ENCODE measurements at regions not wholly inside any gene's neighbourhood (a gene's known extent, or its start where the extent isn't known, plus 50 kb on each side); places are given as distances from the start of the nearest gene placed in this dataset.

DNA sequence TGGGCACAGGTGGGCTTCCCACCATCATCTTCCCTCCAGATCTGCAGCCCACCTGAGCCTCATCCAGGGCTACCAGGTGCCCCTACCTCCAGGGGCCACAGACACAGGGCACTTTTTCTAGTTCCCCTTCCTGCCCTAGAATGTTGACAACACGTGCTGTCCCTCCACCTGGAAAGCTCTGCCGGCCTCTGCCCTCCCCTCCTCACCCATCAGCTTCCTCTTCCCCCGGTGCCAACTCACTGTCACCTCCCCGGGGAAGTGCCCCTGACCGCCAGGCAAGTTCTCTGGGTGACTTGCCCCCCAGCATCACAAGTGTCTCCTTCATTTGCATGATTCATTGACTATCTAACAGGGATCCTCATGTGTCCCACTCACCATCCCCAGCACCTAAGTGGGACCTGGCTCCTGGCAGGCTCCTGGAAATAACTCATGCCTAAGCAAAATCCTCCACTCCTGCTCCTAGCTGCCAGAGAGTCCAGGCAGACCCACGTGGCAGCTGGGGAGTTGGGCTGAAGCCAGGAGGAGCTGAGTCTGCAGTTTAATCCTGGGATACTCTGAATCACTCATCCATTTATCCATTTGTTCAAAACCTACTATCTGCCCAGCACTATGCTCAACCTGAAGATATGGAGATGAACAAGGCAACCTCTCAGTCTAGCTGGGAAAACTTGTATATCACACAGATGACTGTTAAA is 304.4 kb downstream of the FOXL1 start:
- Histone ChIP-seq H3K36me3 (no peaks in the 10 kb centered on the region), H3K9me3 (no peaks in the 10 kb centered on the region), H3K4me1 (no peaks in the 10 kb centered on the region), H3K27me3 (ENCODE audit: low read depth) (peaks cover 53% of the 10 kb centered on the region), H3K27ac (no peak overlapping the region), H3K4me3 (no peak overlapping the region)
- TF ChIP-seq, protein P1, sequence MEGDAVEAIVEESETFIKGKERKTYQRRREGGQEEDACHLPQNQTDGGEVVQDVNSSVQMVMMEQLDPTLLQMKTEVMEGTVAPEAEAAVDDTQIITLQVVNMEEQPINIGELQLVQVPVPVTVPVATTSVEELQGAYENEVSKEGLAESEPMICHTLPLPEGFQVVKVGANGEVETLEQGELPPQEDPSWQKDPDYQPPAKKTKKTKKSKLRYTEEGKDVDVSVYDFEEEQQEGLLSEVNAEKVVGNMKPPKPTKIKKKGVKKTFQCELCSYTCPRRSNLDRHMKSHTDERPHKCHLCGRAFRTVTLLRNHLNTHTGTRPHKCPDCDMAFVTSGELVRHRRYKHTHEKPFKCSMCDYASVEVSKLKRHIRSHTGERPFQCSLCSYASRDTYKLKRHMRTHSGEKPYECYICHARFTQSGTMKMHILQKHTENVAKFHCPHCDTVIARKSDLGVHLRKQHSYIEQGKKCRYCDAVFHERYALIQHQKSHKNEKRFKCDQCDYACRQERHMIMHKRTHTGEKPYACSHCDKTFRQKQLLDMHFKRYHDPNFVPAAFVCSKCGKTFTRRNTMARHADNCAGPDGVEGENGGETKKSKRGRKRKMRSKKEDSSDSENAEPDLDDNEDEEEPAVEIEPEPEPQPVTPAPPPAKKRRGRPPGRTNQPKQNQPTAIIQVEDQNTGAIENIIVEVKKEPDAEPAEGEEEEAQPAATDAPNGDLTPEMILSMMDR (IDR thresholded peaks at IDR 0.05): no peak
- no peak for DNase-seq
- intact Hi-C loops (cut with DNase I): no loop called here
- ATAC-seq: no peak

DNA sequence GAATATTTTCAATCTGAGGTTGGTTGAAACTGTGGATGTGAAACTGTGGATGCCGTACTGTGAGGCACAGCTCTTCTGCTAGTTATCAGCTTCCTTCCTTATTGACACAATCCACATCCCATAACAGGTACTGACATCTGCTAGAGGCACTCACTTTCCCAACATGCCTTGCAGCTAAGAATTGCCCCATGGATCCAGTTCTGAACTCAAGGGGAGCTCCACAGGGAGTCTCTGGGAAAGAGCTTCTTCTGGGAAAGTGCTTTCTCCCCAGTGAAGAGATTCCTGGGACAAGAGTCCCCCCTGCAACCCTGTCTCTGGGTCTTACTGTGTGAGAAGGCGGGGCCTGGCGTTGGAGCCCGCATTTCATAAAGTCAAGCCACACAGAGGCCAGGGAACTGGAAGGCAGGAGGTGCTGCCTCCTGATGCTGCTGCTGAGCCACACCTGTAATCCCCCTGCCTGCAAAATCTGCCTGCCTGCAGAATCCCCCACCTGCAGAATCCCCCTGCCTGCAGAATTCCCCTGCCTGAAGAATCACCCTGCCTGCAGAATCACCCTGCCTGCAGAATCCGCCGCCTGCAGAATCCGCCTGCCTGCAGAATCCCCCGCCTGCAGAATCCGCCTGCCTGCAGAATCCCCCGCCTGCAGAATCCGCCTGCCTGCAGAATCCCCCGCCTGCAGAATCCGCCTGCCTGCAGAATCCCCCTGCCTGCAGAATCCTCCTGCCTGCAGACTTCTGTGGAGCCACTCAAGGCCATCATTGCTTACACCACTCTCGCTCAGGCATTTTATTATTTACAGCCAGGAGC is 305.4 kb downstream of the FOXL1 start:
- Histone ChIP-seq H3K27me3 (ENCODE audit: low read depth) (peaks cover 44% of the 10 kb centered on the region), H3K4me3 (no peak overlapping the region), H3K27ac (no peak overlapping the region), H3K9me3 (no peaks in the 10 kb centered on the region), H3K4me1 (no peaks in the 10 kb centered on the region), H3K36me3 (no peaks in the 10 kb centered on the region)
- DNase-seq: no peak
- TF ChIP-seq, protein P1 (IDR thresholded peaks at IDR 0.05): no peak
- intact Hi-C loops (cut with DNase I): no loop called here
- no peak for ATAC-seq

DNA sequence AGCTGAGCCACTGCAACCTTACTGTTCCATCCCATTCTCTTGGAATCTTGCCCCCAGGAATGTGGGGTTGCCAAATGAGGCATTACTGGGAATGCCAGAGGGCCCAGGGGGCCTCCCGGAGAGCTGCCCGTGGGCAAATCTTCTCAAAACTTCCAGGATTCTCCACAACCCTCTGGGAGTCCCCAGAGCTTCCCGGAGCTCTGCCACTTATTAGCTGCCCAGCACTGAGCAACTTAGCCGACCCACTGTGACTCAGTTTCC is 306.0 kb downstream of the FOXL1 start:
- Histone ChIP-seq H3K4me3 (no peak overlapping the region), H3K36me3 (no peaks in the 10 kb centered on the region), H3K27me3 (ENCODE audit: low read depth) (peaks cover 38% of the 10 kb centered on the region), H3K27ac (no peak overlapping the region), H3K9me3 (no peaks in the 10 kb centered on the region), H3K4me1 (no peaks in the 10 kb centered on the region)
- TF ChIP-seq, protein P1 (IDR thresholded peaks at IDR 0.05): no peak
- ATAC-seq (no peak), DNase-seq (no peak)
- intact Hi-C loops (cut with DNase I): no loop called here

DNA sequence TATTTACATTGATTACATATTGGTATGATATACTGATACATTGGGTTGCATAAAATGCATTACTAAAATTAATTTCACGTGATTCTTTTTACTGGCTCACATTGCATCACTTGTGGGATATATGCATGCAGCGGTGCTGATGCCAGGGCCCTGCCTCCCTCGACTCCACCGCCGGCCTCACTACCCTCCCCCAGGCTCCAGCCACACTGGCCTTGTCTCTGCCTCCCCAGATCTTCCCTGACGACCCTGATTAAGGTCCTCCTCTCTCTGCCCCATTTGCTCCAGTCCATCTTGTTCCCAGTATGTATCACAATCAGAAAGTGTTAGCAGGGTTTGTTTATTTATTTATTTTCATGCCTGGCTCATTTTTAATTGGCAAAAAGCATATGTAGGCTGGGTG is 306.8 kb downstream of the FOXL1 start:
- Histone ChIP-seq H3K4me1 (no peaks in the 10 kb centered on the region), H3K27me3 (ENCODE audit: low read depth) (peaks cover 31% of the 10 kb centered on the region), H3K27ac (no peak overlapping the region), H3K4me3 (no peak overlapping the region), H3K36me3 (no peaks in the 10 kb centered on the region), H3K9me3 (no peaks in the 10 kb centered on the region)
- ATAC-seq: no peak
- DNase-seq: no peak
- TF ChIP-seq, protein P1 (IDR thresholded peaks at IDR 0.05): no peak
- intact Hi-C loops (cut with DNase I): no loop called here

DNA sequence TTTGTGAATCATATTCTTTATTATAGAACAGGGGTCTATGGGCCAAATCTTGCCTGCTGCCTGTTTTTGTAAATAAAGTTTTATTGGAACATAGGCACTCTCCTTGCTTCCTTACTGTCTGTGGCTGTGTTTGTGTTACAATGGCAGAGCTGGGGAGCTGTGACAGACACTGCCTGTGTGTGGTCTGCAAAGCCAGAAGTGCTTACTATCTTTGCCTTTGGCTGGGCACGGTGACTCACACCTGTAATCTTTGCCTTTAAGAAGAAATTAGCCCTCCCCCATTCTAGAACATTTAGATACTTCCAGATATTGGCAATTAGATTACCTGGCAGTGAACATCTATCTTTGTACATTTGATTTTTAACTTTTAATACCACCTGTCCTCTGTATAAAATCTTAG is 308.3 kb downstream of the FOXL1 start:
- no peak for ATAC-seq
- intact Hi-C loops (cut with DNase I): no loop called here
- no peak overlapping the region for H3K27ac ChIP-seq
- H3K4me3 ChIP-seq: no peak overlapping the region
- no peak for DNase-seq
- TF ChIP-seq, protein P1 (IDR thresholded peaks at IDR 0.05): no peak
- no peaks in the 10 kb centered on the region for H3K4me1 ChIP-seq
- no peaks in the 10 kb centered on the region for H3K36me3 ChIP-seq
- no peaks in the 10 kb centered on the region for H3K9me3 ChIP-seq
- peaks cover 21% of the 10 kb centered on the region for H3K27me3 ChIP-seq (ENCODE audit: low read depth)
